ENCODE measurements at regions not wholly inside any gene's neighbourhood (a gene's known extent, or its start where the extent isn't known, plus 50 kb on each side); places are given as distances from the start of the nearest gene placed in this dataset.
A peak's percentile ranks its signal among the peaks of the same experiment; 100 is the strongest.

DNA sequence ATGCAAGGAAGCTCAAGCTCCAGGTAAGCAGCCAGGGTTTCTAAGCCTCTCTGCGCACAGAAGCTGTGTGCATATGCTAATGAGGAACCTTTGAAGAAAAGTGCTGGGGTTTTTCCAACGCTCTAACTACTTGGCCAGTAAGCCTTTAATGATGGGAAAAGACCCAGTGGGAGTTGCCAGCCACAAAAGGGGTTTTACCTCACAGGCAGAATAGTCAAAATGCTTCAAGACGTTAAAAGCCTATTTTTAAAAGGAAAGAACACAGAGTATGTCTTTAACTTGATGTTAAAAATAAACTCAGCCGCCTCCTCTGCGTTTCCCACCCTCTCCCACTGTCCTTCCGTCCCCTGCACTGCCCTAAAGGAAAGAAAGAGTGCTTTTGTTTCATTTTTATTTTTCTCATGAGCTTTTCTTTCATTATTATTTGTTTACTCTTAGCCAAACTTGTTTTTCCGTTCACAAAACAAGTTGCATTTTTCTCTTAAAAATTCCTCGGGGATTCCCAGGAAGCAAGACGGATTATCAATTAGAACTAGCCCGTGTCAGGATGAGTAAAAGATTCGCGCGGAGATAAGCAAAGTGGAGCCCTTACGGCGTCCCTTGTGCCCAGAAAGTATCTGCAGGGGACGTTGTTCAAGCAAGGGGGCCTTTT, 209.8 kb upstream of the NUDT4 start:
- Histone ChIP-seq H3K79me2 (ENCODE audit: low read length) (no peaks in the 10 kb centered on the region), H3K4me3 (ENCODE audit: low read length) (peak overlapping the region; percentile 84), H3K27me3 (ENCODE audit: low read length) (no peaks in the 10 kb centered on the region), H3K27ac (ENCODE audit: low read length) (no peak overlapping the region), H3F3A (ENCODE audit: low read length, unreplicated experiment) (no peaks in the 10 kb centered on the region), H2AFZ (ENCODE audit: low read length) (peak overlapping the region; percentile 94), H3K9me3 (ENCODE audit: low read length) (no peaks in the 10 kb centered on the region), H4K20me1 (ENCODE audit: low read length) (no peaks in the 10 kb centered on the region), H3K36me3 (ENCODE audit: low read depth, low read length) (no peaks in the 10 kb centered on the region), H3K4me2 (ENCODE audit: low read length) (peak overlapping the region; percentile 88), H3K9ac (ENCODE audit: low read length) (peak overlapping the region; percentile 49; the same call in 1 of the 2 replicates), H3K9me2 (replicated peaks; ENCODE audit: low read length) (no peaks in the 10 kb centered on the region), H3K4me1 (ENCODE audit: insufficient read depth, low read length) (peaks cover 23% of the 10 kb centered on the region)
- peak; percentile 43 for DNase-seq
- ChIA-PET CTCF (no interaction called here), POLR2A (ENCODE audit: unreplicated experiment) (interaction anchor here (0.6 kb wide), 1 partner anchor 1515 kb away, joined by 5 read pairs; no protein-coding TSS in a partner anchor)
- TF ChIP-seq EZH2phosphoT487 (IDR thresholded peaks at IDR 0.05; ENCODE audit: borderline replicate concordance, low read length) (no peak), EZH2 (IDR thresholded peaks at IDR 0.05; ENCODE audit: low read length, unreplicated experiment) (no peak)
- TF ChIP-seq, protein P1, sequence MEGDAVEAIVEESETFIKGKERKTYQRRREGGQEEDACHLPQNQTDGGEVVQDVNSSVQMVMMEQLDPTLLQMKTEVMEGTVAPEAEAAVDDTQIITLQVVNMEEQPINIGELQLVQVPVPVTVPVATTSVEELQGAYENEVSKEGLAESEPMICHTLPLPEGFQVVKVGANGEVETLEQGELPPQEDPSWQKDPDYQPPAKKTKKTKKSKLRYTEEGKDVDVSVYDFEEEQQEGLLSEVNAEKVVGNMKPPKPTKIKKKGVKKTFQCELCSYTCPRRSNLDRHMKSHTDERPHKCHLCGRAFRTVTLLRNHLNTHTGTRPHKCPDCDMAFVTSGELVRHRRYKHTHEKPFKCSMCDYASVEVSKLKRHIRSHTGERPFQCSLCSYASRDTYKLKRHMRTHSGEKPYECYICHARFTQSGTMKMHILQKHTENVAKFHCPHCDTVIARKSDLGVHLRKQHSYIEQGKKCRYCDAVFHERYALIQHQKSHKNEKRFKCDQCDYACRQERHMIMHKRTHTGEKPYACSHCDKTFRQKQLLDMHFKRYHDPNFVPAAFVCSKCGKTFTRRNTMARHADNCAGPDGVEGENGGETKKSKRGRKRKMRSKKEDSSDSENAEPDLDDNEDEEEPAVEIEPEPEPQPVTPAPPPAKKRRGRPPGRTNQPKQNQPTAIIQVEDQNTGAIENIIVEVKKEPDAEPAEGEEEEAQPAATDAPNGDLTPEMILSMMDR (conservative IDR thresholded peaks at IDR 0.05; ENCODE audit: low read depth, low read length), result no peak
- ATAC-seq, result peak; percentile 38
- no TSS peak for BruUV-seq (replicated peaks)
- intact Hi-C loops (cut with micrococcal nuclease), result loop anchor here (2.0 kb wide), 3 partner anchors 33 to 209 kb away; partner anchors contain the start of gene NUDT4

DNA sequence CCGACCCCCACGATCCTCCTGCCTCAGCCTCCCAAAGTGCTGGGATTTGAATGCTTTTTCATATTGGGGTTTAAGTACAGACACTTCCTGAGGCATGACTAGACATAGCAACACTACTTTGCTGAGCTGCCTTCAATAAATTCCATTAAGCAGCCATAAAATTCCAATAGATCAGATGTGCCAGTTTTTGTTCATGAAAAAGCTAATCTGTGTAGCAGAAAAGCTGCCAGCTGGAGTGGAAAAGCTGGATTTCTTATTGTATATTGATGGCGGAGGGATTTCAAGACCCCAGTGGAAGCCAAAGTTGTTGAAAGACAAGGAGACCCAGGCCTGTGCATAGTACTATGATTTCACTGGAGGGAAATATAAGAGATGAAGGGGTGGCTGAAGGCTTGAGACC, 209.0 kb upstream of the NUDT4 start:
- BruUV-seq (replicated peaks), result no TSS peak
- POLR2A ChIA-PET (ENCODE audit: unreplicated experiment), result interaction anchor here (0.6 kb wide), 1 partner anchor 14 kb away, joined by 3 read pairs; no protein-coding TSS in a partner anchor

More for the DNA sequence above, 209.0 kb upstream of the NUDT4 start:
- ATAC-seq, result no peak
- peaks cover 19% of the 10 kb centered on the region for H3K4me1 ChIP-seq (ENCODE audit: insufficient read depth, low read length)
- peak overlapping the region; percentile 84 for H3K4me3 ChIP-seq (ENCODE audit: low read length)
- CTCF ChIA-PET, result interaction anchor here (0.7 kb wide), 1 partner anchor 56 kb away, joined by 3 read pairs; no protein-coding TSS in a partner anchor
- H3K79me2 ChIP-seq (ENCODE audit: low read length), result no peaks in the 10 kb centered on the region
- no peaks in the 10 kb centered on the region for H3K36me3 ChIP-seq (ENCODE audit: low read depth, low read length)
- H3F3A ChIP-seq (ENCODE audit: low read length, unreplicated experiment), result no peaks in the 10 kb centered on the region
- H3K9me3 ChIP-seq (ENCODE audit: low read length), result no peaks in the 10 kb centered on the region
- intact Hi-C loops (cut with micrococcal nuclease), result no loop called here
- no peak for DNase-seq
- H3K27ac ChIP-seq (ENCODE audit: low read length), result no peak overlapping the region
- peak overlapping the region; percentile 88 for H3K4me2 ChIP-seq (ENCODE audit: low read length)
- no peaks in the 10 kb centered on the region for H4K20me1 ChIP-seq (ENCODE audit: low read length)
- H3K27me3 ChIP-seq (ENCODE audit: low read length), result no peaks in the 10 kb centered on the region
- no peaks in the 10 kb centered on the region for H3K9me2 ChIP-seq (replicated peaks; ENCODE audit: low read length)
- TF ChIP-seq, protein P1 (conservative IDR thresholded peaks at IDR 0.05; ENCODE audit: low read depth, low read length), result no peak
- TF ChIP-seq EZH2 (IDR thresholded peaks at IDR 0.05; ENCODE audit: low read length, unreplicated experiment), result no peak
- TF ChIP-seq EZH2phosphoT487 (IDR thresholded peaks at IDR 0.05; ENCODE audit: borderline replicate concordance, low read length), result no peak
- H2AFZ ChIP-seq (ENCODE audit: low read length), result peak overlapping the region; percentile 79
- peak overlapping the region; percentile 49; the same call in 1 of the 2 replicates for H3K9ac ChIP-seq (ENCODE audit: low read length)

All from PC-3 (cell line).